Sigmoid colon (tissue), 3 donors: ENCODE measurements at regions not wholly inside any gene's neighbourhood (a gene's known extent, or its start where the extent isn't known, plus 50 kb on each side); places are given as distances from the start of the nearest gene placed in this dataset.

Experiments
- POLR2A ChIP-seq, 2 donors: fragments of 450-650 bp; IDR thresholded peaks; one replicate each; pipeline ENCODE4 v1.6.1; 2016; ENCODE audit warnings: antibody characterized with exemption in 2 of 2, mild to moderate bottlenecking in 2 of 2, moderate library complexity in 2 of 2
- TF ChIP-seq, protein P1 (sequence below), 4 experiments: fragments of 450-650 bp in 3 of 4; fragments of 200-600 bp in 1 of 4; IDR thresholded peaks; one replicate each; pipeline ENCODE4 v1.5.1; 2016 to 2019; ENCODE audit warnings: antibody characterized with exemption in 4 of 4, mild to moderate bottlenecking in 3 of 4, moderate library complexity in 2 of 4

DNA sequence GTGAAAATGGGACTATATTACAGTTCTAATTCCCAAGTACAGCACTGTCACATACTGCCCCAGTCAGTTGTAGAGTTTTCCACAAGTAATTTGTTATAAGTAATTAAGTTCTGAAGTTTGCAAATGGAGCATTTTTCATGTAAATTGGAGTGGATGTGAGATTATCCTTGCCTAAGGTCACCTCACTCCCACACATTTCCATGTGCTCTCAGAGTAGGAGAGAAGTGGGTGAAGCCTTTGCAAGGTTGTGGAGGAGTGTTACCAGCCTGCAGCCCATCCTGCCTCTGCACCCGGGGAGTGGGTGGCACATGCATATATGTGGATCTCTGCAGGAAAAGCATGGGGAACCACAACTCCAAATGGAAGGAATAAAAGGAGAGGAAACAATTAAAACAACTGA is 169.8 kb downstream of the CD47 start:
- TF ChIP-seq, protein P1, sequence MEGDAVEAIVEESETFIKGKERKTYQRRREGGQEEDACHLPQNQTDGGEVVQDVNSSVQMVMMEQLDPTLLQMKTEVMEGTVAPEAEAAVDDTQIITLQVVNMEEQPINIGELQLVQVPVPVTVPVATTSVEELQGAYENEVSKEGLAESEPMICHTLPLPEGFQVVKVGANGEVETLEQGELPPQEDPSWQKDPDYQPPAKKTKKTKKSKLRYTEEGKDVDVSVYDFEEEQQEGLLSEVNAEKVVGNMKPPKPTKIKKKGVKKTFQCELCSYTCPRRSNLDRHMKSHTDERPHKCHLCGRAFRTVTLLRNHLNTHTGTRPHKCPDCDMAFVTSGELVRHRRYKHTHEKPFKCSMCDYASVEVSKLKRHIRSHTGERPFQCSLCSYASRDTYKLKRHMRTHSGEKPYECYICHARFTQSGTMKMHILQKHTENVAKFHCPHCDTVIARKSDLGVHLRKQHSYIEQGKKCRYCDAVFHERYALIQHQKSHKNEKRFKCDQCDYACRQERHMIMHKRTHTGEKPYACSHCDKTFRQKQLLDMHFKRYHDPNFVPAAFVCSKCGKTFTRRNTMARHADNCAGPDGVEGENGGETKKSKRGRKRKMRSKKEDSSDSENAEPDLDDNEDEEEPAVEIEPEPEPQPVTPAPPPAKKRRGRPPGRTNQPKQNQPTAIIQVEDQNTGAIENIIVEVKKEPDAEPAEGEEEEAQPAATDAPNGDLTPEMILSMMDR (IDR thresholded peaks at IDR 0.05): no peak
- no peak for TF ChIP-seq POLR2A (IDR thresholded peaks at IDR 0.05)
